Activated CD8-positive, alpha-beta memory T cell treated with anti-CD3 and anti-CD28 coated beads, Interleukin-2, amount 50 U/mL, for 1 hour (primary cell): ENCODE measurements at regions not wholly inside any gene's neighbourhood (a gene's known extent, or its start where the extent isn't known, plus 50 kb on each side); places are given as distances from the start of the nearest gene placed in this dataset.

Experiments
- DNase-seq: peaks from one replicate; pipeline ENCODE4 v3.0.0-alpha.2; 2020; ENCODE audit errors: extremely low read depth

DNA sequence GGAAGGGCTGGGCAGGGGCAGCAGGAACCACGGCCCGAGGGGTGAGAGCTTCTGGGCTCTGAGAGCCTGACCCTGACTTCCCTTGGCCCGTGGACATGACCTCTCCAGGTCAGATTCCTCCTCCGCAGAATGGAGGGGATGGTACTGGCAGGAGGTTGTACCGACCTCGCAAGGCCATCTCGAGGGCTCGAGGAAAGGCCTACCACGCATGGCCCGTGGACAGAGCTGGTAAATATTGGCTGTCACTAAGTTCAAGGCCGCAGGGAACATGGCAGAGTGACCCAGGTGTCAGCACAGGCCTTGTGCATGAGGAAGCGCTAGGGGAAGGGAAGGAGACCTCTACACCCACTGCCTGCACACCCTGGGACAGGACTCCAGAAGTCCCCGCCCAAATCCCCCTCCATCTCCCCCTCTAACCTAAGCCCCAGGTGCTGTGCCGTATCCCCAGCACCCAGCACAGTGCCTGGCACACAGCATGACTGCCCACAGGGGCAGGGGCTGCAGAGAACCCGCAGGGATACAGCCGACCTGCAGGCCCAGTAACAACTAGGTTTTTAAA is 54.9 kb upstream of the PPP2R5C start:
- DNase-seq = no peak

GRCh38 chr14:101707068-101707842 is 54.3 kb upstream of the PPP2R5C start:
- DNase-seq = peak; percentile 67

GRCh38 chr14:101707863-101708620 is 53.5 kb upstream of the PPP2R5C start:
- no peak for DNase-seq

DNA sequence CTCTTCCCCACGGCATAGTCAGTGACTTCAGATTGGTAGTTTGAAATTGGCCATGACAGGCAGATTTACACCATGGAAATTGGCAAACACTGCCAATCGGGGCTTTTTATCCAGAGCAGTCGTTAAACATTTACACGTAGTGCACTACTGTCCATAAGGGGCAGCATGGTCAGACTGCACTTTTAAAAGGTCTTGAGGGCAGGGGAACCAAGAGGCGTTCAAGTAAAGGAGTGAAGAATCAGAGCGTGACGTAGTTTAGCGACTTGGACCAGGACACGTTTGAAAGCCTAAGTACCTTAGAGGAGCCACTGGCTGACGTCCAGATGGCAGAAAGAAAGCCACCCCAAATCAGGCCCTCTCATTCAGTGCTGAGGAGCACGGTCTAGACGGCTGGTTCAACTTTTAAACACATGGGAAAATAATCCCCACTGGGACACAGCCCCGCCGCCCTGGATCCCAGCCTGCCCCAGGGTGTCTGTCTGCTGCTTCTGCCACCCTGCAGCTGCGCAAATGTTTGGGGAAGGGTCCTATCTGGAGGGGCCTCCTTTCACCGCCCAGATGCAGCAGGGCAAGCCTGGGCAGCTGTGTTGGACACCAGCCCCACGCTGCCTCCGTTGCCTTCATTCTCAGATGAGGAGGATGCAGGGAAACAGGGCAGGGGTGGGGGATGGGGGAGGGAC is 52.5 kb upstream of the PPP2R5C start:
- no peak for DNase-seq

DNA sequence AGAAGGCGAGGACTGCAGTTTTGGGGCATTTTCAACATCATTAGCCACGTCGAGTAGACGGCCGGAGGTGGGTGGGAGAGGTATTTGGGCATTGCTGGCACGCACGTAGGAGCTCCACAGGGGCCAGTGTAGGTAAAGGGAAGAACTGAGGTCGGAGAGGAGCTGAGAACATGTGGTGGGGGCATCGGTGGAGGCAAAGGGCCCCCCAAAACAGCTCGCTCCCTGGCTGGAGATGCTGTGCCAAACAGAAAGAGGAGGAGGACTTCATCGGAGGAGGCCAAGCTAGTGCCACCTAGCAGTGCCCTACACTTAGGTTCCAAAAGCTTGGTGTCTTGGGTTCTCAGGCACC is 52.0 kb upstream of the PPP2R5C start:
- no peak for DNase-seq

DNA sequence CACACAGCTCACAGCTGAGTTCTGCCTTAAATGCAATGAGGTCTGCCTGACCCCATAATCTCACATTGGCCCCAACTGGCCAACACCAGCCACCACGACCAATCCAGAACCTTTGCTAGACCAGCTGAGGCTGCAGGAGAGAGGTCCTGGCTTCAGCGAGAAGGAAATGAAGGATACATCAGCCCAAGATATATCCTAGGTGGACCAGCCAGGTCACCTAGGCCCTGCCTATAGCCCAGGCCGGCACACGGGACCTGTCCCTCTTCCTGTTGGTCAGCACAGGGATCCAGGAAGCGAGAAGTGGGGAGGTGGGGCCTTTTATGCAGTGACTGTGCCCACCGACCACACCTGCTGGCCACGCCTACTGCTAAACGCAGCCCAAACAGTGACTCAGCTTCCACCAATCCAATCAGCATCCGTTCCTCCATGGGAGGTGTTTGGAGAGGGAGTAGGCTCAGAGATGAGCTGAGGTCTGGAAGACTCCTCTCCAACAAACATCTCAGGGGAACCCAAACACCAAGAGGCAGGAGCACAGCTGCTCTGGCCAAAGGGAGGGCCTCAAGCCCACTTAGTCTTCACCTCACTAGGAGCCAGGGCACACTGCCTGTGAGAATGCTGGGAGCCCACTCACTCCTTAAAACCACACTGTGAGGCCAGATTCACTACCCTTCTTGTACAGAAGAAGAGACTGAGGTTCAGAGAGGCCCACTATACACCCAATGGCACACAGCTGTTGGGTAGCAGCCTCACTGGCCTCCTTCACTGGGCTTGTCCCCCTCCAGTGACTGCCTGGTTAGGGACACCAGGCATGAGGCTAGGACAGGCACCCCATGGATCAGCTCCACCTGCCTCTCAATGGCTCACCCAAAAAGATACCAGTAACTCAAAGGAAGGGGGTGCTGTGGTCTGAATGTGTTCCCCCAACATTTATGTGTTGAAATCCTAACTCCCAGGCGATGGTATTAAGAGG is 51.3 kb upstream of the PPP2R5C start:
- DNase-seq = no peak

- DNase-seq = no peak
Observed at GRCh38 chr14:101711041-101711856, 50.3 kb upstream of the PPP2R5C start.
